ENCODE measurements at regions not wholly inside any gene's neighbourhood (a gene's known extent, or its start where the extent isn't known, plus 50 kb on each side); places are given as distances from the start of the nearest gene placed in this dataset.

- no peak for TF ChIP-seq CTCF (IDR thresholded peaks at IDR 0.05)
- no peak for TF ChIP-seq RAD21 (IDR thresholded peaks at IDR 0.05; ENCODE audit: low read length)
- no peak for TF ChIP-seq MAX (IDR thresholded peaks at IDR 0.05; ENCODE audit: low read depth)
- no peak for TF ChIP-seq FOXM1 (IDR thresholded peaks at IDR 0.05; ENCODE audit: low read depth)
- no peak for TF ChIP-seq POLR2AphosphoS5 (IDR thresholded peaks at IDR 0.05; ENCODE audit: low read depth, low read length)
- no peak for TF ChIP-seq SMC3 (IDR thresholded peaks at IDR 0.05; ENCODE audit: low read depth, low read length)
- no peak for TF ChIP-seq GABPA (IDR thresholded peaks at IDR 0.05; ENCODE audit: low read depth)
- TF ChIP-seq NFIC (IDR thresholded peaks at IDR 0.05; ENCODE audit: borderline replicate concordance), result no peak
Observed at GRCh38 chr2:102888514-102888913, 126.7 kb downstream of the TMEM182 start.

Data from SK-N-SH (cell line).